Tibial artery (tissue), 4 donors: ENCODE measurements at regions not wholly inside any gene's neighbourhood (a gene's known extent, or its start where the extent isn't known, plus 50 kb on each side); places are given as distances from the start of the nearest gene placed in this dataset.

Source experiments
- DNase-seq, 2 donors: peaks; one replicate each; pipeline ENCODE4 v3.0.0-alpha.2; 2019
- H3K27ac ChIP-seq, 2 donors: fragments of 200-600 bp; sonication (generic) in 1 of 2; 1 replicate in 1 of 2; 2 replicates in 1 of 2; pipeline ENCODE4 v1.5.1; 2018 to 2019; ENCODE audit warnings: mild to moderate bottlenecking in 1 of 2
- H3K27me3 ChIP-seq, 2 donors: fragments of 200-600 bp; sonication (generic) in 1 of 2; one replicate each; pipeline versions ENCODE4 v1.5.1 to v1.6.0; 2016 to 2019
- H3K36me3 ChIP-seq, 3 donors: fragments of 200-600 bp; sonication (generic) in 2 of 3; one replicate each; pipeline ENCODE4 v1.5.1; 2016 to 2019; ENCODE audit warnings: mild to moderate bottlenecking in 2 of 3
- H3K4me1 ChIP-seq, 4 donors: fragments of 200-600 bp; sonication (generic) in 2 of 4; 1 replicate in 3 of 4; 2 replicates in 1 of 4; pipeline ENCODE4 v1.5.1; 2016 to 2019
- H3K4me3 ChIP-seq, 2 donors: fragments of 200-600 bp; sonication (generic) in 1 of 2; 1 replicate in 1 of 2; 2 replicates in 1 of 2; pipeline ENCODE4 v1.5.1; 2018 to 2019; ENCODE audit warnings: mild to moderate bottlenecking in 2 of 2
- H3K9me3 ChIP-seq, 3 donors: fragments of 200-600 bp; sonication (generic) in 1 of 3; one replicate each; pipeline ENCODE4 v1.5.1; 2016 to 2019
- CTCF ChIP-seq, 2 experiments: fragments of 200-600 bp in 1 of 2; fragments of 450-650 bp in 1 of 2; IDR thresholded peaks; one replicate each; pipeline ENCODE4 v1.5.1; 2017 to 2019; ENCODE audit warnings: antibody characterized with exemption in 2 of 2, mild to moderate bottlenecking in 1 of 2, moderate library complexity in 1 of 2
- intact Hi-C: fragments of 100-400 bp; cut with DNase I; formaldehyde crosslinking; loops from one replicate; pipeline ENCODE4 v1.15.0; 2023; ENCODE audit warnings: low total_unique reads

GRCh38 chr5:89233462-89233861, 350.5 kb upstream of the MEF2C start:
- H3K27ac ChIP-seq = no peak overlapping the region
- intact Hi-C loops = no loop called here
- peaks cover 0 to 6% (median 0%) of the 10 kb centered on the region in 4 donors for H3K4me1 ChIP-seq
- no peaks in the 10 kb centered on the region for H3K27me3 ChIP-seq
- no peaks in the 10 kb centered on the region for H3K36me3 ChIP-seq
- H3K9me3 ChIP-seq = no peaks in the 10 kb centered on the region
- no peak overlapping the region for H3K4me3 ChIP-seq
- TF ChIP-seq CTCF (IDR thresholded peaks at IDR 0.05) = no peak
- DNase-seq = no peak

DNA sequence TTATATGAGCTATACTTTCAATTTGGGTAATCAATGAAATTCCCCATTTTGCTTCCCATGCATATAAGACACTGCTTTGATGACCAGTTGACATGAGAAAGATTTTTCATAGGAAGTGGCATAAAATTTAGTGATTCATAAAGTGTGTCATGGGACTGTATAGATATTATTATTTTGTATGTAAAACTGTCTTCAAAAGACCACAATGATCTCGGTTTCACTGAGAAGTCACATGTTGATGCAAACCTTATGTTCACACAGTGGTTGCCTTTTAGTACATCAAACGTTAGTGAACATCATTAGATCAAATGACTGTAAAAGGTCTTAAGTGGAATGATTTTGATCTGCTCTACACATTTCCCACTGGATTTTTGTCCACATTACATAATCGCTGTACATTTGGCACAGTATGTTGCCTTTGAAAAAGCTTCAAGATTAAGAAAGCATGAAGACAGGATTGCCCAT, 349.2 kb upstream of the MEF2C start:
- peaks cover 0 to 6% (median 0%) of the 10 kb centered on the region in 4 donors for H3K4me1 ChIP-seq
- H3K4me3 ChIP-seq = no peak overlapping the region
- H3K9me3 ChIP-seq = no peaks in the 10 kb centered on the region
- no peaks in the 10 kb centered on the region for H3K27me3 ChIP-seq
- TF ChIP-seq CTCF (IDR thresholded peaks at IDR 0.05) = no peak
- intact Hi-C loops = no loop called here
- DNase-seq = no peak
- H3K27ac ChIP-seq = no peak overlapping the region
- no peaks in the 10 kb centered on the region for H3K36me3 ChIP-seq

- Histone ChIP-seq H3K27ac (no peak overlapping the region), H3K36me3 (no peaks in the 10 kb centered on the region), H3K4me3 (no peak overlapping the region), H3K27me3 (no peaks in the 10 kb centered on the region), H3K4me1 (peaks cover 0 to 6% (median 0%) of the 10 kb centered on the region in 4 donors), H3K9me3 (no peaks in the 10 kb centered on the region)
- intact Hi-C loops = no loop called here
- no peak for DNase-seq
- no peak for TF ChIP-seq CTCF (IDR thresholded peaks at IDR 0.05)
Observed at GRCh38 chr5:89230178-89230577, 347.2 kb upstream of the MEF2C start.

DNA sequence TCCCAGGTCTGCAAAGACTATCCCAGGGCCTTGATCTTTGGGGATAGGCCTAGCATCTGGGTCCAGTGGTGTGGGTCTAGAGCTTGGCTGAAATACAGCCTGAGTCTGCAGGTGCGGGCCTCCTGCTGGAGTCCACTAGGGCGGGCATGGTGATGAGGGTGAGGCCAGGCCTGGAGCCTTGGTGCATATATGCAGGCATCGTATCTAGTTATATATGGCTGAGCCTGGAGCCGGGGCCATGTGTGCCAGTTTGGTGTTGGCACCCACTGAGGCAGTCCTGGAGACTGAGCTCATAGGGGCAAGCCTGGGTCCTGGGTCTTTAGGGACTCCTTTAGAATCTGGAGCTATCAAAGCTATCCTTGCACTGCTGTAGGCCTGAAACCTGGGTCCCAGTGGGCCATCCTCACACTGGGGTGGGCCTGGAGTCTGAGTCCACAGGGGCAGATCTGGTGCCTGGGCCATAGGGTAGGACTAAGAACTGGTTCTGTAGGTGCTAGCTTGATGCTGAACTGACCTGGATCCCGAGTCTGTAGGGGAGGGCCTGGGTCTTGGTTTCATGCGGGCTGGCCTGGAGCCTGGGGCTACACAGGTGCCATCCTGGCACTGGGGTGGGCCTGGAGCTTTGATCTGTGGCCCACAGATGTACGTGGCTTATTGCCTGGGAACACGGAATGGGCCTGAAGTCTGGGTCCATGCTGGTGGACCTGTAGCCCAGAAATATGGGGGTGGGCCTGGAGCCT, 346.5 kb upstream of the MEF2C start:
- H3K27me3 ChIP-seq = no peaks in the 10 kb centered on the region
- no peaks in the 10 kb centered on the region for H3K36me3 ChIP-seq
- TF ChIP-seq CTCF (IDR thresholded peaks at IDR 0.05) = no peak
- H3K27ac ChIP-seq = no peak overlapping the region
- no peaks in the 10 kb centered on the region for H3K9me3 ChIP-seq
- H3K4me3 ChIP-seq = no peak overlapping the region
- peak in 1 of 2 donors; percentile 54 for DNase-seq
- peaks cover 0 to 6% (median 0%) of the 10 kb centered on the region in 4 donors for H3K4me1 ChIP-seq
- intact Hi-C loops = no loop called here

GRCh38 chr5:89228355-89228754, 345.4 kb upstream of the MEF2C start:
- Histone ChIP-seq H3K4me3 (no peak overlapping the region), H3K9me3 (no peaks in the 10 kb centered on the region), H3K27ac (no peak overlapping the region), H3K4me1 (peaks cover 0 to 6% (median 0%) of the 10 kb centered on the region in 4 donors), H3K27me3 (no peaks in the 10 kb centered on the region), H3K36me3 (no peaks in the 10 kb centered on the region)
- intact Hi-C loops = no loop called here
- DNase-seq = no peak
- TF ChIP-seq CTCF (IDR thresholded peaks at IDR 0.05) = no peak
